Mammary epithelial cell (primary cell): ENCODE measurements at regions not wholly inside any gene's neighbourhood (a gene's known extent, or its start where the extent isn't known, plus 50 kb on each side); places are given as distances from the start of the nearest gene placed in this dataset.

ENCODE experiments used
- CTCF ChIP-seq, 2 donors: IDR thresholded peaks in 1 of 2; conservative IDR thresholded peaks in 1 of 2; 2 replicates each; pipeline ENCODE4 v1.5.1; 2011 to 2012; ENCODE audit warnings: inconsistent platforms in 2 of 2, low read length in 2 of 2, mild to moderate bottlenecking in 2 of 2, control low read depth in 1 of 2, low read depth in 1 of 2; ENCODE audit not compliant: insufficient read depth in 1 of 2; ENCODE audit errors: extremely low read depth in 1 of 2
- EZH2 ChIP-seq: IDR thresholded peaks from 2 replicates; pipeline ENCODE4 v1.6.1; 2012; ENCODE audit warnings: low read length, inconsistent platforms, borderline replicate concordance

GRCh38 chr4:154160519-154161301 lies 330.9 kb downstream of the DCHS2 start:
- TF ChIP-seq CTCF (conservative IDR thresholded peaks at IDR 0.05 in 1 of 2, IDR thresholded peaks at IDR 0.05 in 1 of 2; ENCODE audit: extremely low read depth in 1 of 2, insufficient read depth in 1 of 2, low read depth in 1 of 2, low read length in 2 of 2) (no peak), EZH2 (no peak)
